ENCODE measurements at regions not wholly inside any gene's neighbourhood (a gene's known extent, or its start where the extent isn't known, plus 50 kb on each side); places are given as distances from the start of the nearest gene placed in this dataset.
"Not testable (repeated sequence)": the region's sequence is repeated elsewhere in the genome, so short reads cannot be mapped to it uniquely, and the experiment has no call there.

DNA sequence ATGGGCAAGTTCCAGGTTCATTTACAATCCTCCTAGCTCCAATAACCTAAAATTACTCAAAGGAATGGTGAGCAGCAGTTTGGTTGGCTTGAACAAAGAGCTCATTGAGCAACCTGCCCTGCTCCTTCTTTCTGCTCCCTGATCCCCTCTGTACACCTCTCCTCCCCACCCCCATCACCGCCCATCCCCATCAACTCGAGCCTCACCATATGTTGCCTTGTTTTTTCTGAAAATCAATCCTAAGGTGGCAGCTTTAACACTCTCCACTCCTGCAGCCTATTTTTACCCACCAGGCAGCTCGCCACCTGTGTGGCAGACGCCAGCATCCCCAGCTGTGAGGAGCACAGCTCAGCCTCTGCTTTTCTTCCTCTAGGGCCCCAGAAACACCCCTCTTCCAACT is 533.4 kb upstream of the BRINP1 start:
- DNase-seq = no peak

DNA sequence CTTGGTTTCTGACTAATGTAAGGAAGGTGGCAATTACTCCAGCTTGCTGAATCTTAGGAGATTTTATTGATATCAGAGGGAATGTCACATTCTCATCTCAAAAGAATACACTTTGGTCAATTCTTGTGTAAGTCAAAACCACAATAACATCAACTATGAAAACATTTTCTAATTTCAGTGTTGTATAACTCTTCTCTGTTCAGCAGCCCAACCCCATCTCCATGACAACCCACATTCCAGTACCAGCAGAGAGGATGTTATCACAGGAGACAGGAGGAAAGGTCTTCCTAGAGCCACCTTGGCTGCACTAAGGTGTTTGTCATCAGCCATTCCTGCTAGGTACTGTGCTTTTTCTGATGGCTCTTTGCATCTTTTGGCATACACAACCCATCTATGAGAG is 529.1 kb upstream of the BRINP1 start:
- no peak for DNase-seq

GRCh38 chr9:119884438-119884837 is 515.2 kb upstream of the BRINP1 start:
- DNase-seq = no peak

DNA sequence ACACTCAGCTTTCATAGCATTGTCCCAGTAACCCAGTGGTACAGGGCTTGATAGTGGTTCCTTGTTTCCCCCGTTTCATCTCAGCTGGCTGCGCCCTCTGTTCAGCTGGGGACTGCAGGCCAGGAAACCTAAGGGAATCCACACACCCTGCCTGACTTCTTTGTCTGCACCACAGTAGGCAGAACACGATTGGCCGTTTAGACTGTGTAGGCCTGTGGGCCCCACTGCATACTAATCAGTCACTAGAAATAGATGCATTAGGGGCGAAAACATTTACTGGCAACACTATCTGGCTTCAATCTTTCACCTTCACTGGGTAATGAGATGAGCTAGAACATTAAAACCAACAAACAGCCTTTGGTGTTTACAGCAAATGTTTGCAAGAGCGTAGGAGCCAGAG is 512.7 kb upstream of the BRINP1 start:
- no peak for DNase-seq

DNA sequence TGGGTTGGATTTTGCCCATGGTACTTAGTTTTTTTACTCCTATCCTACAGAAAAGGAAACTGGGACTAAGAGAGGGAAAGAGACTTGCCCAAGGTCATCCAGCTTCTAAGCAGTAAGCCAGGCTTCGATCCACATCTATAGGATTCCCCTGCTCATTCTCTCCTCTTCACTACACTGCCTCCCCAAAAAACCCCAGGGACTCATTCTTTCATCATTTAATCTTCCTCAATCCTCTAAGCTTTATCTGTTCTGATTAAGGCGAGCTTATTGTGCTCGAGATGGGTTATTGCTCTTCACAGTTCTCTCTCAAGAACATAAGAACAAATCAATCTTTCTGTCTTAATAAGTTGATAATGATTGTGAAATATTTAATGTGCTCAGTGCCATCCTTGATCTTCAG is 511.1 kb upstream of the BRINP1 start:
- no peak for DNase-seq

DNA sequence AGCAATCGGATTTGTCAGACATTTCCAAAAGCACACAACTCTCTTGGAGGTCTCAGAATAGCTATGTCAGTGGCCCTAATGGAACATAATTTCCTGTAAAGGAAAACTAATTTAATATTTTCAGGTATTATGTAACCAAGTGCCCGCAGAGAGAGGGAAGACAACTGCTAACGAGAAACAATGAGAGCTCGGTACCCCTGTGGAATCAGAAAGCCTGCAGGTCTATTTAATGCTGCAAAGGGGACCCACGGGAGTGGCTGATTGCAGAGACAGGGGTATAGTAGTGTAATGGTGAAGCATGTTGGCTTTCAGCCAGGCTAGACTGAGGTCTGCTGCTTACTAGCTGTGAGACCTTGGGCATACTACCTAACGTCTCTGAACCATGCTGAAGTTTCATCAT is 508.1 kb upstream of the BRINP1 start:
- no peak for DNase-seq

- DNase-seq = no peak
These were observed 504.6 kb upstream of the BRINP1 start for GRCh38 chr9:119873877-119874276.

DNA sequence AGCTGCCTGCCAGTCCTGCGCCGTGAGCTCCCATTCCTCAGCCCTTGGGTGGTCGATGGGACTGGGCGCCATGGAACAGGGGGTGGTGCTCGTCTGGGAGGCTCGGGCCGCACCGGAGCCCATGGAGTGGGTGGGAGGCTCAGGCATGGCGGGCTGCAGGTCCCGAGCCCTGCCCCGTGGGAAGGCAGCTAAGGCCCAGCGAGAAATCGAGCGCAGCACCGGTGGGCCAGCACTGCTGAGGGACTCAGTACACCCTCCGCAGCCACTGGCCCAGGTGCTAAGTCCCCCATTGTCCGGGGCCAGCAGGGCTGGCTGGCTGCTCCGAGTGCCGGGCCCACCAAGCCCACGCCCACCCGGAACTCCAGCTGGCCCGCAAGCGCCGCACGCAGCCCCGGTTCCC is 501.0 kb upstream of the BRINP1 start:
- DNase-seq = not testable (repeated sequence)

DNA sequence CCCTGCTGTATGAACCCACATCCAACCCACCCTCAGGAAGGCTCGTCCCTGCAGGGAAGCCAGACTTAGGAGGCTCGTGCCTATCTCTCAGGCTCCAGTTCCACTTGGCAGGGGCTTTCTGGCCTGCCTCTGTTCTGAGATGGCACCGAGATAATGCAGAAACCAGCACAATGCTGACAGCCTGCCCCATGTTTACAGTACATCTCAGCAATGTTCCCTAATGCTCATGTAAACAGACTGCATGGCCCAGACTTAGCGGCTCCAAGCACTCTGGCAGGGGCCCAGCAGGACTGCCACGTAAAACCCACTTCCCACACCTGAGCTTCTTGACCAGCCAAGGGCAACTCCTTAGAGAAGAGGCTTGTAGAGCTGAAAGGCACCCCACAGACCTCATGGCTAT is 499.5 kb upstream of the BRINP1 start:
- no peak for DNase-seq

DNA sequence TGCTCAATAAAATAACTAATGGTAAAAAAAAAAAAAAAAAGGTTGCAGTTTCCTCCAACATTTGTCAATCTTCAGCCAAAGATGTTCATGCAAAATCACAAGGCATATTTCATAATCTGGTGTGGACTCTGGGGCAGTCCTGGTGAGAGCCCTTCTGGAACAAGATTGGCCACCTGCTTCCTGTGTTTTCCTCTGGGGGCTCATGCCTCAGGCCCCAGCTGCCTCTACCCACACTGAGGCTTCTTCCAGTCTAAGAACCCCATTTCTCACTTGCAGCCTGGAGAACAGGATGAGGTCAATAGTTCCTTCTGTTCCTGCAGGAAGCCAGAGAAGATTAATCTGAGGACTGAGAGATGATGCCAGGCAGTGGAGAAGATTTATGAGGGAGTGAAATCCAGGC is 492.6 kb upstream of the BRINP1 start:
- DNase-seq = no peak

DNA sequence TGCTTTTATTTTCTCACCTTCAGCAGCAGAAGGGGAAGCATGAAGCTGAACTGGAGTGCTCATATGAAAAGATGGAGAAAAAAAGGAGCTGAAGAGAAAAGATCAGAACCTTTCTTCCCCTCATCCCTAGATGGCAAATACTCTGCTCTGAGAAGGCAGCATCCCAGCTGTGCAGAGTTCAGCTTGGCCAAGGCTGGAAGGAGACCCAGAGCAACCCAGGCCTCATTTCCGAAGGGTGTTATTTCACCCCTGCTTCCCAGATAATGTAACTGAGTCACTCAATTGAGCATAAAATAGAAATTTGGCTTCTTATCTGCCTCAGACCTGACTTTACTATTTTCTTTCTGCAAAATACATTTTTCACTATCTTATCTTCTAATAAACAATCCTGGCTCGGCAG is 489.9 kb upstream of the BRINP1 start:
- no peak for DNase-seq

DNA sequence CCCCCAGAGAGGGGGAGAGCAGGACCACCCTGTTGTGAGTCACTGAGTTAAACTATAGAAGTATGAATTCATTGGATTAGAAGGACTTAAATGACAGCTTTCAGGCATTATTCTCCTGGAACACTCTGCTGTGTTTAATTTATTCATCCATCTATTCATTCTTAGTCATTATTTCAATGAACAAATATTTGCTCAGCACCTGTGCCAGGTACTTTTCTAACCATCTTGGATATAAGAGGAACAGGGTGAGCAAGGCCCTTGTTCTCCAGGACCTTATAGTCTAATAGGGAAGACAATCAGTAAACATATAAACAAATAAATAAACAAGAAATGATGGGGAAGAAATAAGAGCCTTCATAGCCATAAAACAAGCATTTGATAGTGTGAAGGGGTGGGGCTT is 483.9 kb upstream of the BRINP1 start:
- DNase-seq = peak; percentile 25

GRCh38 chr9:119852390-119852789 is 483.2 kb upstream of the BRINP1 start:
- DNase-seq = no peak

GRCh38 chr9:119844431-119844830 is 475.2 kb upstream of the BRINP1 start:
- DNase-seq = no peak

- no peak for DNase-seq
These were observed 471.8 kb upstream of the BRINP1 start for GRCh38 chr9:119841016-119841415.

- no peak for DNase-seq
These were observed 470.7 kb upstream of the BRINP1 start for GRCh38 chr9:119839888-119840287.

GRCh38 chr9:119838210-119838609 is 469.0 kb upstream of the BRINP1 start:
- no peak for DNase-seq

DNA sequence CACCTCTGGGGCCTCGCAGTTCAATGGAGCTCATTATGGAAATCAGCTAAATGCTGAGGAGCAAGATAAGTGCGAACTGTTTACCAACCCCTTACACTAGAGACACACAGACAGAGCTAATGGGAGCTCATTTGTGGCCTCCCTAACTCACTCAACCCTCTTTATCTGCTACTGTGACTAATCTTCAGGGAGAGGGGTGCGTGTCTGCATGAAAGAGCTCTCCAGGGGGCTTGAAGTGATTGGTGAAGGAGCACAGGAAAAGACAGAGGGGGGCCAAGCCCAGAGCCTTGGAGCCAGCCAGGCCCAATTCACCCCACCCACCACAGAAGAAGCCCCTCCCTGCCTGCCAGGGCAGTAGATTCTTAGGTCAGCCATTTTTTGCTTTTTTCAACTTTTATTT is 466.8 kb upstream of the BRINP1 start:
- DNase-seq = peak; percentile 34

DNA sequence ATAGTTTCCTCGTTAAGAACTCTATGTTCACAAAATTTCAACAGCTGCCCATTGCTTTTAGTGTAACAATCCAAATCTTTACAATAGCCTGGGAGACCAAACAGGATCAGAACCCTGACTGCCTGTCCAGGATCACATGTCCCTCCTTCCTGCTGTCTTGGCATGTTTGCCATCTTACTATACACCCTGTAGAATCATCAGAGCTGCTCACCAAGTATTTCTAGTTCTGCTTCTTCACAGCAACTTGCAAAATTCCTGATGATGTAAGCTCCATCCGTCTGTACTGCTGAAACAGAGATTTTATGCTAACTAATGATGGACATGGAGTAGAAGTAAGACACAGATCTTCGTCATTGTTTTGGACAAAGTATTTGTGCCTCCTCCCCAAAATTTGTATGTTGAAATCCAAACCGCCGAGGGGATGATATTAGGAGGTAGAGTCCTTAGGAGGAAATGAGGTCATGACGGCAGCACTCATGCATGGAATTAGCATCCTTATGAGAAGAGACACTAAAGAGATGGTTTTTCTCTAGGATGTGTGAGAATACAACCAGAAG is 464.9 kb upstream of the BRINP1 start:
- no peak for DNase-seq

DNA sequence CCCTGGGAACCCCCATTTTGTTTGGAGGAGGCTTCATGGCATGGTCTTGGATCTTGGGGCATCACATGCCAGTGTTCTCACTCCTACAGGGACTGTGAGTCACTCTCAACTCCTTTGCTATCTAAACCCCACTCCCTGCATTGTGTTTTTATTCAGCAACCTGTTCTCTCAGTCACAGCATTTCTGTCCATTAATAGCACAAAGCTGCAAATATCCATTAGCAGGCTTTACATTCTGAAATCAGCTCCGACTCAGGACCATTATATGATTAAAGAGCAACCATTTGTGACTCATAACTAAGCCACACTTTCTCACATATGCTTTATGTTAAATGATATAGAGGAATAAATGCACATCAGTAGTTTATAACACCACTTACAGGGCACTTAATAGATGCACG is 462.1 kb upstream of the BRINP1 start:
- no peak for DNase-seq

DNA sequence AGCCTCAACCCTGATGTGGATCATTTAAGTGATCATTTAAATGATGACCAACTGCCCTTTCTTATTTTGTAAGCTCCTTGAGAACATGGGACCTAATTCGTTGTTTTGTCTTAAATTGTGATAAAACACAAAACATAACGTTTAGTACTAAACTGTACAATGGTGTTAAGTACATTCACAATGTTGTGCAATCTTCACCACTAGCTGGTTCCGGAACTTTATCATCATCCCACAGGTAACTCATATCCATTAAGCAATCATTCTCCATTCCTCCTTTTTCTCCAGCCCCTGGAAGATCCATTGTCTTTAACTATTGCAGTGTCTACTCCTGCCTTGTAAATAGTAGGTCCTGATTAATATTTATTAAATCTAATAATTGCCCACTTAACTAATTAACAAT is 460.5 kb upstream of the BRINP1 start:
- DNase-seq = no peak

DNA sequence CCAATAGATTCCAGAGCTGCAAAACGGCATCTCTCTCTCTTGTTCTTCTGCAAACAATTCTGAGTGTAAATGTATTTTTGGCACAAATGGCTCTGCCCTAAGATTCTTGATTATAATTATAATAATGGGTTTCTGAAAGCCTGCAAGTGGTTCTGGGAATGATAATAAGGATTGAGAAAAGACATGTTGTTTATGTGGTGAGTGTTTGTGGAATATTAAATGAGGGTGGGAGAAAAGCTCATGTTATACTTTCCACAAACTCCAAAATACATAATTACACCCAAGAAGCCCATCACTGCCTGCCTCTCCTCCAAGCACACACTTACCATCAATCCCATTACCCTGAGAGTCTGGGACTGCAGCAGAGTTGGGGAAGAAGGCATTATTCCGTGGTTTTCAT is 460.0 kb upstream of the BRINP1 start:
- no peak for DNase-seq

DNA sequence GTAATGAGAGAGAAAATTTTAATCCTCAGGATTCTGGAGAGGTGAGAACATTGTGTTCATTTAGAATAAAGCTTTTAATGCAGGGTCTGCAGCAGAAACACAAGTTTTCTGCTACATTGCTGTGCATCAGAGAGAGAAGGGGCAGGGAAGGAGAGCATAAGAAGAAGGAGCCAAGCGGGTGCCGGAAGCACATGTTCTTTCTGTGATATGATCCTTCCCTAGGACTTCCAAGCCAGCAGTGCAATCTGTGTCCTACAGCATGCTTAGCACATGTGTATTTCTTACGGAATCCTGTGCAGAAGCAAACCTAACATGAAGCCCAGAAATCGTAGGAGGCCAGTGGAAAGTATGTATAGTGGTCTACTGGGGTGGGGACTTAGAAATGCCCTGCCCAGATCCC is 458.3 kb upstream of the BRINP1 start:
- no peak for DNase-seq

DNA sequence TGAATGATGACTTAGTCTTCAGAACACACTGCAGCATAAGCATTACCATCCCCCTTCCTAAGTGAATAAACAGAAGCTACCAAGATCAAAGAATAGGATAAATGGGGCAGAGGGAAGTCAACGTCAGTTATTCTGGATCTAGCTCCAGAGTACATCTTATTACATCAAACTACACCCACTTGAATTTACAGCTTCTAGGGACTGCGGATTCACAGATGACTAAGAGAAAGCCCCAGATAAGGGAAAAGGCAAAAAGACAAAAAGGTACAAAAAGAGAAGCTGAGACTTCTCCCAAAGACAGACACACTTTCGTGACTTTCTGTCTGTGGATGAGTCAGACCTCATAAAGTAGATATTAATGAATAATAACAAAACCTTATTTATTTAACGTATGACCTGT is 457.9 kb upstream of the BRINP1 start:
- no peak for DNase-seq

- DNase-seq = no peak
These were observed 449.6 kb upstream of the BRINP1 start for GRCh38 chr9:119818726-119819435.

Measured in NCI-H1417 treated with DMSO at 0.1 percent for 48 hours (cell line).